VCaP (cell line): ENCODE measurements at regions not wholly inside any gene's neighbourhood (a gene's known extent, or its start where the extent isn't known, plus 50 kb on each side); places are given as distances from the start of the nearest gene placed in this dataset.

Experiments
- H3K27ac ChIP-seq: fragments of 450-650 bp; 2 replicates; pipeline ENCODE4 v1.5.1; 2017
- CTCF ChIP-seq: fragments of 450-650 bp; conservative IDR thresholded peaks from 2 replicates; pipeline ENCODE4 v1.5.1; 2017; ENCODE audit warnings: mild to moderate bottlenecking, moderate library complexity

GRCh38 chr3:150317469-150317868, 90.6 kb upstream of the TSC22D2 start:
- no peak for TF ChIP-seq CTCF
- H3K27ac ChIP-seq: no peak overlapping the region

GRCh38 chr3:150315721-150316120, 92.4 kb upstream of the TSC22D2 start:
- TF ChIP-seq CTCF: no peak
- H3K27ac ChIP-seq: no peak overlapping the region

- peak overlapping the region; percentile 60 for H3K27ac ChIP-seq
- TF ChIP-seq CTCF: no peak
These were observed 93.7 kb upstream of the TSC22D2 start for GRCh38 chr3:150314248-150315004.

GRCh38 chr3:150312018-150312657, 96.0 kb upstream of the TSC22D2 start:
- no peak for TF ChIP-seq CTCF
- no peak overlapping the region for H3K27ac ChIP-seq

GRCh38 chr3:150311156-150311555, 96.9 kb upstream of the TSC22D2 start:
- no peak overlapping the region for H3K27ac ChIP-seq
- TF ChIP-seq CTCF: no peak

- TF ChIP-seq CTCF: no peak
- H3K27ac ChIP-seq: no peak overlapping the region
These were observed 98.5 kb upstream of the TSC22D2 start for GRCh38 chr3:150309557-150309956.

GRCh38 chr3:150309257-150309542, 98.9 kb upstream of the TSC22D2 start:
- TF ChIP-seq CTCF: no peak
- no peak overlapping the region for H3K27ac ChIP-seq
